H1 (cell line): ENCODE measurements at regions not wholly inside any gene's neighbourhood (a gene's known extent, or its start where the extent isn't known, plus 50 kb on each side); places are given as distances from the start of the nearest gene placed in this dataset.

Source experiments
- CTCF ChIA-PET: fragments of 300-600 bp; sonication (Branson Sonifier 250); formaldehyde crosslinking; loops from one replicate; lab custom pipeline; 2021; ENCODE audit not compliant: partially characterized antibody; lab: Charles Lee
- POLR2A ChIA-PET: fragments of 300-600 bp; sonication (Branson Sonifier 250); formaldehyde crosslinking; loops from one replicate; lab custom pipeline; 2021; ENCODE audit warnings: inconsistent platforms; ENCODE audit not compliant: partially characterized antibody; lab: Charles Lee
- DNase-seq, 2 experiments: peaks; one replicate each; pipeline versions ENCODE4 v3.0.0 to v3.0.0-alpha.2; 2010 to 2022; ENCODE audit warnings: low spot score in 2 of 2, low read depth in 1 of 2, mixed read lengths in 1 of 2
- FAIRE-seq: peaks from 2 replicates; lab custom pipeline; 2011; peaks lifted over from hg19 to GRCh38; lab: Jason Lieb, UNC
- H2AFZ ChIP-seq: 2 replicates; pipeline ENCODE4 v1.8.1; 2012; ENCODE audit warnings: low read length, inconsistent platforms
- H2AK5ac ChIP-seq: 2 replicates; pipeline ENCODE4 v1.6.1; 2013; ENCODE audit warnings: low read depth, low read length
- H2BK120ac ChIP-seq: replicated peaks from 2 replicates; pipeline ENCODE3; 2013; ENCODE audit warnings: low read depth, low read length, inconsistent platforms
- H2BK12ac ChIP-seq: 2 replicates; pipeline ENCODE4 v1.6.1; 2013; ENCODE audit warnings: low read depth, low read length
- H2BK15ac ChIP-seq: 2 replicates; pipeline ENCODE4 v1.6.1; 2013; ENCODE audit warnings: low read length
- H2BK20ac ChIP-seq: 2 replicates; pipeline ENCODE4 v1.6.1; 2013; ENCODE audit warnings: low read length
- H2BK5ac ChIP-seq: 2 replicates; pipeline ENCODE4 v1.6.1; 2013; ENCODE audit warnings: low read depth, low read length
- H3K14ac ChIP-seq: 2 replicates; pipeline ENCODE4 v1.6.1; 2013; ENCODE audit warnings: inconsistent platforms; ENCODE audit not compliant: insufficient read length
- H3K18ac ChIP-seq: 2 replicates; pipeline ENCODE4 v1.6.1; 2013; ENCODE audit warnings: low read length; ENCODE audit errors: extremely low read depth
- H3K23ac ChIP-seq: 2 replicates; pipeline ENCODE4 v1.6.1; 2013; ENCODE audit warnings: inconsistent platforms; ENCODE audit not compliant: insufficient read length
- H3K23me2 ChIP-seq: 2 replicates; pipeline ENCODE4 v1.6.1; 2013; ENCODE audit warnings: low read depth, low read length
- H3K27ac ChIP-seq: 2 replicates; pipeline ENCODE4 v1.6.1; 2011; ENCODE audit warnings: low read depth, low read length, inconsistent platforms
- H3K27me3 ChIP-seq, 4 experiments: replicated peaks in 1 of 4; 1 replicate in 1 of 4; 2 replicates in 3 of 4; pipeline versions ENCODE4 v1.6.1 to v1.8.1; 2011 to 2013; ENCODE audit warnings: low read length in 3 of 4, mild to moderate bottlenecking in 3 of 4, inconsistent platforms in 2 of 4, mixed read lengths in 2 of 4, moderate library complexity in 1 of 4; ENCODE audit not compliant: control insufficient read depth in 3 of 4, insufficient read depth in 3 of 4; ENCODE audit errors: extremely low read depth in 1 of 4
- H3K36me3 ChIP-seq, 4 experiments: 2 replicates each; pipeline versions ENCODE4 v1.6.1 to v1.8.1; 2011 to 2013; ENCODE audit warnings: mild to moderate bottlenecking in 4 of 4, low read length in 3 of 4, moderate library complexity in 2 of 4, control low read depth in 1 of 4, inconsistent platforms in 1 of 4; ENCODE audit not compliant: insufficient read depth in 4 of 4, control insufficient read depth in 2 of 4
- H3K4ac ChIP-seq: replicated peaks from 2 replicates; pipeline ENCODE3; 2013; ENCODE audit warnings: low read length, low read depth, mixed read lengths, inconsistent platforms; ENCODE audit not compliant: insufficient read length
- H3K4me1 ChIP-seq, 4 experiments: replicated peaks in 1 of 4; 1 replicate in 1 of 4; 2 replicates in 3 of 4; pipeline versions ENCODE4 v1.6.1 to v1.8.1; 2011 to 2013; ENCODE audit warnings: low read length in 3 of 4, inconsistent platforms in 2 of 4, mixed read lengths in 1 of 4; ENCODE audit not compliant: insufficient read depth in 4 of 4, control insufficient read depth in 3 of 4
- H3K4me2 ChIP-seq, 2 experiments: 2 replicates each; pipeline versions ENCODE4 v1.6.1 to v1.8.1; 2011 to 2013; ENCODE audit warnings: low read depth in 2 of 2, low read length in 2 of 2, control low read depth in 1 of 2, inconsistent platforms in 1 of 2, mild to moderate bottlenecking in 1 of 2; ENCODE audit not compliant: insufficient read depth in 1 of 2
- H3K4me3 ChIP-seq, 4 experiments: fragments of 200-600, 300-600 bp in 1 of 4; sonication (generic), shearing (Covaris generic), sonication (Bioruptor Twin) in 1 of 4; 2 replicates each; pipeline versions ENCODE4 v1.5.1 to v1.8.1; 2011 to 2016; ENCODE audit warnings: low read length in 4 of 4, low read depth in 3 of 4, control low read depth in 2 of 4, inconsistent platforms in 2 of 4, mild to moderate bottlenecking in 2 of 4, mixed read lengths in 1 of 4, moderate library complexity in 1 of 4; ENCODE audit not compliant: insufficient read depth in 2 of 4; ENCODE audit errors: extremely low read depth in 1 of 4
- H3K56ac ChIP-seq: replicated peaks from 2 replicates; pipeline ENCODE3; 2013; ENCODE audit warnings: low read depth, mild to moderate bottlenecking, mixed read lengths, low read length, inconsistent platforms; ENCODE audit not compliant: insufficient read length
- H3K79me1 ChIP-seq: 2 replicates; pipeline ENCODE4 v1.6.1; 2013; ENCODE audit warnings: low read depth, low read length, control low read depth
- H3K79me2 ChIP-seq, 2 experiments: 2 replicates each; pipeline versions ENCODE4 v1.6.1 to v1.8.1; 2012 to 2013; ENCODE audit warnings: low read length in 2 of 2, mild to moderate bottlenecking in 2 of 2, inconsistent platforms in 1 of 2; ENCODE audit not compliant: insufficient read depth in 2 of 2, control insufficient read depth in 1 of 2
- H3K9ac ChIP-seq, 4 experiments: replicated peaks in 1 of 4; 1 replicate in 1 of 4; 2 replicates in 3 of 4; pipeline versions ENCODE4 v1.6.1 to v1.8.1; 2011 to 2013; ENCODE audit warnings: low read depth in 3 of 4, low read length in 3 of 4, control low read depth in 2 of 4, mild to moderate bottlenecking in 2 of 4, moderate library complexity in 2 of 4, inconsistent platforms in 1 of 4; ENCODE audit errors: extremely low read depth in 1 of 4
- H3K9me3 ChIP-seq, 2 experiments: 2 replicates each; pipeline versions ENCODE4 v1.6.1 to v1.8.1; 2012 to 2013; ENCODE audit warnings: mild to moderate bottlenecking in 2 of 2, moderate library complexity in 2 of 2, control low read depth in 1 of 2, inconsistent platforms in 1 of 2, low read depth in 1 of 2, low read length in 1 of 2, mixed read lengths in 1 of 2; ENCODE audit not compliant: insufficient read depth in 2 of 2
- H4K20me1 ChIP-seq, 2 experiments: replicated peaks in 1 of 2; 2 replicates each; pipeline versions ENCODE3 to v1.8.1; 2011 to 2013; ENCODE audit warnings: inconsistent platforms in 2 of 2, low read length in 2 of 2, mild to moderate bottlenecking in 1 of 2; ENCODE audit not compliant: insufficient read depth in 2 of 2, control insufficient read depth in 1 of 2
- H4K5ac ChIP-seq: 2 replicates; pipeline ENCODE4 v1.6.1; 2013; ENCODE audit warnings: low read length, low read depth, mixed read lengths, inconsistent platforms; ENCODE audit not compliant: insufficient read length
- H4K8ac ChIP-seq: 2 replicates; pipeline ENCODE4 v1.8.0; 2013; ENCODE audit warnings: mild to moderate bottlenecking, moderate library complexity, low read length, inconsistent platforms; ENCODE audit not compliant: insufficient read depth; ENCODE audit errors: extremely low read depth
- H4K91ac ChIP-seq: replicated peaks from 2 replicates; pipeline ENCODE3; 2013; ENCODE audit warnings: low read length, mixed read lengths, inconsistent platforms; ENCODE audit not compliant: insufficient read length
- BCL11A ChIP-seq, 2 experiments: IDR thresholded peaks; one replicate each; pipeline ENCODE4 v1.6.1; 2011; ENCODE audit warnings: low read depth in 2 of 2, low read length in 2 of 2, mild to moderate bottlenecking in 2 of 2
- CEBPB ChIP-seq: IDR thresholded peaks from 2 replicates; pipeline ENCODE4 v1.6.1; 2012; ENCODE audit warnings: low read depth, low read length
- CHD1 ChIP-seq: IDR thresholded peaks from 2 replicates; pipeline ENCODE4 v1.6.1; 2012; ENCODE audit warnings: low read depth, low read length, improper control_type of control experiment
- GTF2F1 ChIP-seq: IDR thresholded peaks from 2 replicates; pipeline ENCODE4 v1.6.1; 2012; ENCODE audit warnings: low read depth, low read length, improper control_type of control experiment, borderline replicate concordance
- HDAC6 ChIP-seq: IDR thresholded peaks from one replicate; pipeline ENCODE4 v1.7.1; 2012; ENCODE audit warnings: low read depth, mild to moderate bottlenecking, inconsistent platforms, low read length, moderate library complexity
- JUN ChIP-seq: IDR thresholded peaks from 2 replicates; pipeline ENCODE4 v1.6.1; 2011; ENCODE audit warnings: low read depth, mild to moderate bottlenecking, improper control_type of control experiment, low read length
- KDM5A ChIP-seq: fragments of 200-600 bp; IDR thresholded peaks from 2 replicates; pipeline ENCODE4 v1.7.1; 2012; ENCODE audit warnings: mild to moderate bottlenecking, low read length, inconsistent platforms, mixed read lengths
- RNF2 ChIP-seq: fragments of 200-900, 300-1000 bp; sonication (generic); IDR thresholded peaks from 2 replicates; pipeline ENCODE4 v1.7.1; 2016; ENCODE audit warnings: borderline replicate concordance, low read depth, mild to moderate bottlenecking, antibody characterized with exemption, low read length; ENCODE audit not compliant: poor library complexity, severe bottlenecking; ENCODE audit errors: missing control alignments
- SIX5 ChIP-seq: IDR thresholded peaks from 2 replicates; pipeline ENCODE4 v1.6.1; 2011; ENCODE audit warnings: mild to moderate bottlenecking, low read depth, low read length
- SP2 ChIP-seq: IDR thresholded peaks from 2 replicates; pipeline ENCODE4 v1.6.1; 2012; ENCODE audit warnings: mild to moderate bottlenecking, low read length, inconsistent platforms
- SP4 ChIP-seq: IDR thresholded peaks from 2 replicates; pipeline ENCODE4 v1.6.1; 2012; ENCODE audit warnings: low read length, inconsistent platforms
- WGBS, 2 experiments: shearing (Covaris generic) in 1 of 2; methylation state at CpG; one replicate each; pipeline versions ENCODE4 v1.1.6 to v1.1.7; 2013 to 2015; ENCODE audit warnings: low lambda C conversion rate in 2 of 2, mixed read lengths in 2 of 2, inconsistent platforms in 1 of 2, low coverage in 1 of 2, missing lambda C conversion rate in 1 of 2; ENCODE audit not compliant: insufficient replicate concordance in 2 of 2, insufficient coverage in 1 of 2, insufficient read length in 1 of 2; ENCODE audit errors: extremely low coverage in 1 of 2, missing lambda C conversion rate in 1 of 2; 5-methylcytosine and 5-hydroxymethylcytosine counted together
- TF ChIP-seq, protein P1 (sequence below): IDR thresholded peaks from 2 replicates; pipeline ENCODE4 v1.6.1; 2012; ENCODE audit warnings: inconsistent platforms
- TF ChIP-seq, protein P2 (sequence below): IDR thresholded peaks from 2 replicates; pipeline ENCODE4 v1.6.1; 2012; ENCODE audit warnings: low read length, inconsistent platforms

DNA sequence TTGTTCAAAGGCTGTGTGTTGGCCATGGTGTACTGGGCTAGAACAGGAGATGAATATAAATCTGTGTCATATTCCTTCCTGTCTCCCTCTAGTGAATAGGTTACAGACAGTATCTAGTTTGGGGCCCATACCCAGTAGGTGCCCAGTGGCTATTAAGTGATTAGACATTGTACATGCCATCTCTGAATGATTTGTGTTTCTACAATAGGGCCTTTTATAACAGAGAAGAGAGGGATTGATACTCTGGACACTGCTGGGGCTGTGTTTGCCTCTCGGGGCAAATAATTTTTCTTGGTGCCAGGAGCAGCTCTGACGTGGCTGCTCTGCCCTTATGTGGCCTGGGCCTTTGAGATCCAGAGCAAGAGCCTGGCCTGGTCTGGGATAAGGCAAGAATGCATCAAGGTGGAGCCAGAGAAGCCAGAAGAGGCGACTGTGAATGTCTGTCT lies 403.1 kb downstream of the SPRY2 start:
- Histone ChIP-seq H4K20me1 (no peaks in the 10 kb centered on the region), H2AFZ (no peak overlapping the region), H3K18ac (no peak overlapping the region), H3K4me1 (peaks cover 0 to 3% (median 1%) of the 10 kb centered on the region in 4 experiments; a peak in 1 of 7 replicates), H3K4ac (no peak overlapping the region), H3K9ac (no peak overlapping the region), H3K27ac (no peak overlapping the region), H3K23me2 (no peaks in the 10 kb centered on the region), H2AK5ac (no peak overlapping the region), H3K79me2 (no peaks in the 10 kb centered on the region), H2BK5ac (no peak overlapping the region), H2BK20ac (no peak overlapping the region), H3K4me3 (no peak overlapping the region), H2BK12ac (no peak overlapping the region), H3K4me2 (no peak overlapping the region), H3K9me3 (no peaks in the 10 kb centered on the region), H2BK120ac (no peak overlapping the region), H3K23ac (no peak overlapping the region), H3K36me3 (no peaks in the 10 kb centered on the region), H2BK15ac (no peak overlapping the region), H3K27me3 (no peaks in the 10 kb centered on the region), H4K5ac (no peak overlapping the region), H3K79me1 (no peaks in the 10 kb centered on the region), H4K8ac (no peak overlapping the region), H3K14ac (no peak overlapping the region), H3K56ac (no peak overlapping the region), H4K91ac (no peak overlapping the region)
- FAIRE-seq: no peak
- CTCF ChIA-PET: interaction anchor here (1.6 to 1.8 kb wide), 2 partner anchors 36 to 259 kb away, joined by 5 to 7 read pairs; no protein-coding TSS in a partner anchor
- 92% methylated on average over 3 of the region's 3 CpGs; no CpG with 5 or more reads in 1 of the 2 experiments for WGBS, 2 experiments
- POLR2A ChIA-PET: no interaction called here
- no peak for DNase-seq
- TF ChIP-seq RNF2: no peak
- TF ChIP-seq CEBPB: no peak
- TF ChIP-seq BCL11A (IDR thresholded peaks at IDR 0.05; ENCODE audit: low read depth in 2 of 2, low read length in 2 of 2): no peak
- no peak for TF ChIP-seq JUN
- TF ChIP-seq KDM5A: no peak
- TF ChIP-seq, protein P1, sequence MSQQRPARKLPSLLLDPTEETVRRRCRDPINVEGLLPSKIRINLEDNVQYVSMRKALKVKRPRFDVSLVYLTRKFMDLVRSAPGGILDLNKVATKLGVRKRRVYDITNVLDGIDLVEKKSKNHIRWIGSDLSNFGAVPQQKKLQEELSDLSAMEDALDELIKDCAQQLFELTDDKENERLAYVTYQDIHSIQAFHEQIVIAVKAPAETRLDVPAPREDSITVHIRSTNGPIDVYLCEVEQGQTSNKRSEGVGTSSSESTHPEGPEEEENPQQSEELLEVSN: no peak
- no peak for TF ChIP-seq SP2
- no peak for TF ChIP-seq CHD1
- TF ChIP-seq GTF2F1: no peak
- no peak for TF ChIP-seq SP4
- no peak for TF ChIP-seq HDAC6
- TF ChIP-seq, protein P2, sequence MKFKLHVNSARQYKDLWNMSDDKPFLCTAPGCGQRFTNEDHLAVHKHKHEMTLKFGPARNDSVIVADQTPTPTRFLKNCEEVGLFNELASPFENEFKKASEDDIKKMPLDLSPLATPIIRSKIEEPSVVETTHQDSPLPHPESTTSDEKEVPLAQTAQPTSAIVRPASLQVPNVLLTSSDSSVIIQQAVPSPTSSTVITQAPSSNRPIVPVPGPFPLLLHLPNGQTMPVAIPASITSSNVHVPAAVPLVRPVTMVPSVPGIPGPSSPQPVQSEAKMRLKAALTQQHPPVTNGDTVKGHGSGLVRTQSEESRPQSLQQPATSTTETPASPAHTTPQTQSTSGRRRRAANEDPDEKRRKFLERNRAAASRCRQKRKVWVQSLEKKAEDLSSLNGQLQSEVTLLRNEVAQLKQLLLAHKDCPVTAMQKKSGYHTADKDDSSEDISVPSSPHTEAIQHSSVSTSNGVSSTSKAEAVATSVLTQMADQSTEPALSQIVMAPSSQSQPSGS: no peak
- TF ChIP-seq SIX5: no peak
